NCI-H524 treated with DMSO at 0.1 percent for 48 hours (cell line): ENCODE measurements at regions not wholly inside any gene's neighbourhood (a gene's known extent, or its start where the extent isn't known, plus 50 kb on each side); places are given as distances from the start of the nearest gene placed in this dataset.
"Not testable (repeated sequence)": the region's sequence is repeated elsewhere in the genome, so short reads cannot be mapped to it uniquely, and the experiment has no call there.

Experiments used
- DNase-seq: peaks from one replicate; lab custom pipeline; 2025; lab: John Stamatoyannopoulos, UW

DNA sequence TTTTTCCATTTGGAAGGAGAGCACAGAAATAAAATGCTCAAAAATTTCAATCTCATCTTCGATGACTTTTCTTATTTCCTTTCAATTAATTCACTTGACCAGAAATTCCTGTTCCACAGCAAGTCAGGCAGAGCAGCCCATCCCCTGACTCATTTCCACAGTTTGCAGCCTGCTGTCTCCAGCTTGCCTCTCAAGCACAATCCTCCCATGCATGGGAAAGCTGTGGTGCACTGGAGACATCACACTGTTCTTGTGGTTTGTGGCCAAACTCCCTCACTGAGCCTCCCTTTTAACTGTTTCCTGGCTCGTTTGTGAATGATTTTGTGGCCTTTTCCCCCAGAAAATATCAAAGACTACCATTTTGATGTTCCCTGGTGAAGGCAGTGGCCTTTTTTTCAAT, 114.0 kb upstream of the ENPEP start:
- DNase-seq: no peak

DNA sequence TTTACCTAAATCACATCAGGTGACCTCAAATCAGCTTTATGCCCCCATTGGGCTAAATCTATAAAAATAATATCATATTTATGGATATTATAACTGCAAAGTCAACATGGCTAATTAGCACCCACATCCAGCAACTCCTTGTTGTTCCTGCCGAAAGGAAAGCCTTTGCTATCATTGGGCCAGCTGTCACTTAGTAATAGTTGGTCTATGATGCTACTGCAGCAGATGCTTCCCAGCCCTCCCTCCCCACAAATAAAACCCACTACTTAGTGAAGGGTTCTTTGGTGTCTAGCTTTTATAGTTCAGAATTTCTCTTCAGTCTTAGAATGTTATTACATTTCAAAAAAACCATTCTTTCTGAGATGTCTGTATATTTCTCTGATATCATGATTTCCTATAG, 116.9 kb upstream of the ENPEP start:
- DNase-seq: no peak

DNA sequence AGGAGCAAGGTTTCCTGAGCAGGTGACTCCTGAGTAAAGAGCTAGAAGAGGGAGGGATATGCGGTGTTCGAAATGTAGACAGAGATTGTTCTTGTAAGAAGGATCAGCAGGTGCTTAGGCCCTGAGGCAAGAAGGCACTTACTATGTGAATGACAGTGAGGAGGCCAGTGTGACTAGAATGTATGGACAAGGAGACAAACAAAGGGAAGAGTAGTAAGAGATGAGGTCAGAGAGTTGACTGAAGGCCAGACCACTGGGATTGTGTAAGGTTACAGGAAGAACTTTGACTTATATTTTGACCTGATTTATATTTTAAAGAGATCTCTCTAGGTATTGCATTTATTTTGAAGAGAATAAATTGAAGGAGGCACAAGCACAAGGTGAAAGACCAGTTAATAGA, 118.4 kb upstream of the ENPEP start:
- no peak for DNase-seq

DNA sequence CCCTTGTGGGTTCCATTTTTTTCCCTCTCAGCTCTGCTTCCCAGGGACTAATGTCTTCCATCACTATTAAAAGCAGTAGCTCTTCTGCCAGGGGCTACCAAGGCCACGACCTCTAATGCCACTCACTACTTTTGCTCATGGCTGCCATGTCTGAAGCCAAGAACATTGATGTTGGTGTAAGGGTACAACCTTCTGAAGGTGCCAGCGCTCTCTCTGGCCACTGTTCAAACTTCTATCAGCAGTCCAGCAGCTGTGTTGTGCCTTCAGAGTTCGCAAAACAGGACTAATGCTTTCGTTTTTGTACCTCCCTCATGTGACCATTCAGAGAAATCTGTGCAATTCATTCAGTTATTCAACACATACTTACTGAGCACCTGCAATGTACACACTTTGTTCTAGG, 121.5 kb upstream of the ENPEP start:
- DNase-seq: no peak

DNA sequence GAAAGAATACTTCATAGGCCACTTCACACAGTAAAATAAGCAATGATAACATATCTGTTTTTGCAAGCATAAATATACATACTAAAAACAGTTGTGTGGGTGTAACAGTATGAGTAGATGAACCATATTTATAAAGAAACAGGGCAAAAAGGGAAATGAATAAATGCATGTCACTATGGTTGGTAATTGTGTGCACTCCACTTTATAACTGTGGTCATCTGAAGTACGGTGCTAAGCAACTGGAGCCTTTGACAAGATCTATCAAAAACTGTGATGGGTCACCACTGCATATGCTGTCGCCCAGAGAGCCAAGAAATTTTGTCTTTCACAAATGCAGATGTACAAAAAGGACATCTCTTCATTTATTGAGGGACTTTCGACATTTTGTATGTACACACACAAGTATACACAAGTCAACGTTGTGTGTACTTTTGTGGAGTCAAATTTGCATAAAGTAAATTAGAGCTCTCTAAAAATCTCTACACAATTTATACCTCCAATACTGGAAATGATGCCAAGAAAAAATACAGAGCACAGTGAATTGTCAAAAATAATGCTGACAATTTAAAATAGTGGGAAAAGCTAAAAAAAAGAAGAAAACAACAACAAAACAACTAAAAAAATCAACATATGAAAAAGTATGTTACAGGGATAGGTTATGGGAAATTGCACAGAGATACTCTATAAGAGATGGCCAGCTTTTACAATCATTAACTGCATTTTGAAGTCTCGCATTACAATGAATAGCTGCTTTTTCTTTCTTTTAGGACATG, 123.1 kb upstream of the ENPEP start:
- DNase-seq: no peak

DNA sequence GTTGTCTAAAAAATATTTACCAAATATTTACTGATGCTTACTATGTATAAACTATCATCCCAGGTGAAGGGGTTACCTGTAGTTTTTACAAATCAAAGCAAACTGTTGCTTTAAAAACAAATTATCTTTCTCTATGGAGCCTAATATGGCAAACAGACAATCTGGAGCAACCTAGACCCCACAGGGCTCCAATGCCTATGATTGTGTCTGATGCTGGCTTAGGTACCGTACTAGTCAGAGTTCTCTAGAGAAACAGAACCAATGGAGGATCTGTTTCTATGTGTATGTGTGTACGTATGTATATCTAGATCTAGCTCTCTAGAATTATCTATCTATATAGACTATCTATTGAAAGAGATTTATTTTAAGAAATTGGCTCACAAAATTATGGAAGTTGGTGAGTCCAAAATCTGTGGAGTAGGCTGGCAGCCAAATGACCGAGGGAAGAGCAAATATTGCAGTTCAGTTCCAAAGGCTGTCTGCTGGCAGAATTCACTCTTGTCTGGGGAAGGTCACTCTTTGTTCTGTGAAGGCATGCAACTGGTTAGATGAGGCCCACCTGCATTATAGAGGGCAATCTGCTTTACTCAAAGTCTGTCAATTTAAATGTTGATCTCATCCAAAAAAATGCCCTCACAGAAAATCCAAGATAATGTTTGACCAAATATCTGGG, 127.1 kb upstream of the ENPEP start:
- DNase-seq: no peak

DNA sequence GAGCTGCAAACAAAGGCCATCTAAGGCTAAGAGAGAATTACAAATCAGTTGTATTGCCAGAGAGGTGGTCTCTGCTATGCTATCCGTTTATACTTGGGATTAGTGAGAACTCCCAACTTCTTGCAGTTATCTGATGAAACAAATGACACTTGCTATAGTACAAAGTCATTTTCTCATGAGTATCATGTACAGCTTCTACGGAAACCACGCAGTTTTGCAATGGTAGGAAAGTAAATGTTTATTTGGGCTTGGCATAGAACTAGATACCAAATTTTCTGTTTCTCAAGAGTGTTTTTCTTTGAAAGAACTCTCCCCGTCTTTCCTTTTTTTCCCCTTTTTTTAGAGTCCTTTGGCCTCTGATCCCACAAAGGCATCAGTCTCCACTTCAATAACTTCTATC, 128.2 kb upstream of the ENPEP start:
- no peak for DNase-seq

DNA sequence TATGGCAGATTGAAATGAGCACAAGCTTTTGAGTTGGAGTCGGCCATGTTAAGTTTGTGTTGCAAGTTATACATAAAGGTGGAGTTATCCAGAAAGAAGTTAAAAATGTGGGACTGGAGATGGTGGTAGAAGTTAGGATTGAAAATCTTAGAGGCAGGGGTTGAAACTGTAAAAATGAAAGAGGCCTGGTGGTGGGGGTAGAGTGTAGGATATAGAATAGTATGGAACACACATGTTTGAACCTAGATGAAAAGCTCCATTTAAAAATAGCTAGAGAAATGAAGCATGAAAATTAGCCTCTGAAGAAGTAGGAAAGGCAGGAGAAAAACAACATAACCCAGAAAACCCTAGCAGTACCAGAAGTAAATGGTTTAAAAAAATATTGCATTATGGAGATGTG, 131.8 kb upstream of the ENPEP start:
- DNase-seq: no peak

DNA sequence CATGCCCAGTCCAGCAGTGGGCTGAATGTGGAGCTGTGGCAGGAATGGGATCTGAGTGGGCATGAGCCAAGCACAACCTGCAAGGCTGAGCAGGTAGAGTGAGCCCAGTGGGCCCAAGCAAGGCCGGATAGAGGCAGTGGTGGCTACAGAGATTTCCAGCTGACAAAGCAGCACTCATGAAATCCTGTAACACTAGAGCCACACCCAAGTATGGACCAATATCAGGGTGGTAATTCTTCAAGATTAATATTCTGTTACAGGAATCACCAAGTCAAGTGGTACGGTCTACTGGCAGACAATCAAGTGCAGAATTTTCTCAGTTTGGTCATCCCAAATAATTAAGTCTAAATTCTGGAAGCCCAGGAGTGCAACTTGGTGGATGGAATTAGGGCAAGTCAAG, 132.4 kb upstream of the ENPEP start:
- DNase-seq: no peak

DNA sequence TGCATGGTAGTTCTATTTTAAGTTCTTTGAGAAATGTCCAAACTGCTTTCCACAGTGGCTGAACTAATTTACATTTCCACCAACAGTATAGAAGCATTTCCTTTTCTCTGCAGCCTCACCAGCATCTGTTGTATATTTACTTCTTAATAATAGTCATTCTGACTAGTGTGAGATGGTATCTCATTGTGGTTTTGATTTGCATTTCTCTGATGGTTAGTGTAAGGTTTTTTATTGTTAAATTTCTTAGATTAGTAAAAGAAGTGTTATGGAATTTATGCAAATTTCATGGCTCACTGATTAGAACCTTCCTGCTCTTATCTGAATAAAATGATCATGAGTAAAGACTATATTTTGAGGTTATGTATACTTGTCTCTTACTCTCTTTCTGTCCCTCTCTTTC, 134.8 kb upstream of the ENPEP start:
- DNase-seq: not testable (repeated sequence)

DNA sequence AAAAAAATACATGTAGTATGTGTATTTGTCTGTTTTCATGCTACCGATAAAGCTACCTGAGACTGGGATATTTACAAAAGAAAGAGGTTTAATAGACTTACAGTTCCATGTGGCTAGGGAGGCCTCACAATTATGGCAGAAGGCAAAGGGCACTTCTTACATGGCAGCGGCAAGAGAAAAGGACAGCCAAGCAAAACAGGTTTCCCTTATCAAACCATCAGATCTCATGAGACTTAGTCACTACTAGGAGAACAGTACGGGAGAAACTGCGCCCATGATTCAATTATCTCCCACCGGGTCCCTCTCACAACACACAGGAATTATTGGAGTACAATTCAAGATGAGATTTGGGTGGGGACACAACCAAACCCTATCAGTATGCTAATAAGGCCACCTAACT, 137.0 kb upstream of the ELOVL6 start:
- no peak for DNase-seq

DNA sequence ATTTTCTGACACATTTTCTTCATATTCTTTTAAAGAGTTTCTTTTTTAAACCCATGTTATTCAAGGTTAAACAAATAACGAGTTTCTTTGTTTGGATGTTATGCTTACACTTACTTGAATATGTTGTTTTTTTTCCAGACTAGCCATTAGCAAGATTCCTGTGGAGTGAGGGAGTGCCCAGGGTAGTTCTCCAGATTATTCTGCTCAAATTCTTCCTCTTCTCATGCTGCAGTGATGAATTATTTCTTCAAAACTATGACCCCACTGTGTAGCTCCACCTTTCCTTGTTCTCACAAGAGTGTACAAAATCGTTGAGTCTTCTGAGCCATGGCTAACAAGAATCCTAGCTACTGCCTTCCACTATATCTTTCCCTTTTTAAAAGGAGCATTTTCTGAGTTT, 134.1 kb upstream of the ELOVL6 start:
- DNase-seq: no peak

DNA sequence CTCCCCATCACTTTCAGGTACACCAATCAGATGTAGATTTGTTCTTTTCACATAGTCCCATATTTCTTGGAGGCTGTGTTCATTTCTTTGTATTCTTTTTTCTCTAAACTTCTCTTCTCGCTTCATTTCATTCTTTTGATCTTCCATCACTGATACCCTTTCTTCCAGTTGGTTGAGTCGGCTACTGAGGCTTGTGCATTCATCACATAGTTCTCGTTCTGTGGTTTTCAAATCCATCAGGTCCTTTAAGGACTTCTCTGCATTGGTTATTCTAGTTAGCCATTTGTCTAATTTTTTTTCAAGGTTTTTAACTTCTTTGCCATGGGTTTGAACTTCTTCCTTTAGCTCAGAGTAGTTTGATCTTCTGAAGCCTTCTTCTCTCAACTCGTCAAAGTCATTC, 128.0 kb upstream of the ELOVL6 start:
- not testable (repeated sequence) for DNase-seq

DNA sequence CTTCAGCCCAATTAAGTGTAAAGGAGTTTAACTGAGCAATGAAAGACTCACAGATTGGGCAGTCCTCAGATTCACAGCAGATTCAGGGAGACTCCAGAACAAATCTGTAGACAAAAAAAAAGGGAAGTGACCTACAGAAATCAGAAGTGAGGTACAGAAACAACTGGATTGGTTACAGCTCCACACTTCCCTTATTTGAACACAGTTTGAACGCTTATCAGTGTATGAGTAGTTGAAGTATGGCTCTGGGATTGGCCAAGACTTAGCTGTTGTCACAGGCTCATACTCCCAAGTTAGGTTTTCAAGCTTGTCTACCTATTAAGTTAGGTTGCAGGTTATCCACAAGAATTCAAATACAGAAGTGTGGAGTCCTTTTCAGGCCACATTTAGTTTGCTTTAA, 112.4 kb upstream of the ELOVL6 start:
- no peak for DNase-seq

DNA sequence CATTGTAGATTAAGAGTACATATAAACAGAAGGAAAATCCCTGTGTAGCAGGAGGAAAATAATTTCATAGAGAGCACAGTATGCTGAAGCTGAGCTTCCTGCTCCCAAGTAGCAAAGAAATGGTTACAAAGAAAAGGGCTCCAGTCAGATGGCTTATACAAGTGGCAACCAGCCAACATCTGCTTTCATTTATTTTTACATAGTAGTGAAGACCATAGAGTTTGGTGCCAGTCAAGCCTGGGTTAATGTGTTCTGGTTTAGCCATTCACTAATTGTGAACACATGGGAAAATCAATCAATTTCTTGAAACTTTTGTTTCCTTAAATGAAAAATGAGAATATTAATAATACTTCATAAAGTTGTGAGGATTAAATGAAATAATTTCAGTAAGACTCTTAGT, 111.3 kb upstream of the ELOVL6 start:
- DNase-seq: no peak

DNA sequence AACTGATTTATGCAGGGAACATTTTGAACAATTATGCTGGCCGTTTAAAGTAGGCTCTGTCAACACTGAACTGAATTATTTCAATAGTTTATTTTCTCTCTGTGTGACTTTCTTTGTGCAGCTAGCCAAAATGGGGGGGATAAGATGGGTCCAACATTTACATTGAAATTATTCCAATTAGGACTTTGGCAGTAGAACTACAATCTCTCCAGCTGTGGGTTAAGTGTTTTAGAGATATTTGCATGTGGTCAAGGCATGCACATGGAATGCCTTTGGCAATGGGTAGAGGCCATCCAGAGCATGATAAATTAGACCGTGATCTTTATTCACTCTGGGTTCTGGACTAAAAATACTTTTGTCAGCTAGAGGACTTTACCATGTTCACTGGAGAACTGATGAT, 107.9 kb upstream of the ELOVL6 start:
- no peak for DNase-seq

DNA sequence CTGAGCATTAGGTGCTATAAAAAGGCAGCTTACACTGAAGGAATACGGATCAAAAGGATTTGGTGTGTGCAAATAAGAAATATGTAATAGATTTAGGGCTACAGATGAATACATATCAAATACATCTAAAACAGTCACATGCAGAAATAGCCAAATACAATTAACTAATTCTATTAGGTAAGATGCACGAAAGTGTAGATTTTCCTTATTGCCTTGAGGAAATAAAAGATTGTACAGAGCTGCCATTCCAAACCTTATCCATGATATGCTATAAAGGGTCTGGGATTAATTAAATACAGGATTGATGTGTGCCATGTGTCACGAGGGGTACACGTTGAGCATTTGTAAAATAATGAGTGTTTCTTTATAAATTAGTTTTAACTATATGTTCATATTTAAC, 107.0 kb upstream of the ELOVL6 start:
- DNase-seq: no peak

DNA sequence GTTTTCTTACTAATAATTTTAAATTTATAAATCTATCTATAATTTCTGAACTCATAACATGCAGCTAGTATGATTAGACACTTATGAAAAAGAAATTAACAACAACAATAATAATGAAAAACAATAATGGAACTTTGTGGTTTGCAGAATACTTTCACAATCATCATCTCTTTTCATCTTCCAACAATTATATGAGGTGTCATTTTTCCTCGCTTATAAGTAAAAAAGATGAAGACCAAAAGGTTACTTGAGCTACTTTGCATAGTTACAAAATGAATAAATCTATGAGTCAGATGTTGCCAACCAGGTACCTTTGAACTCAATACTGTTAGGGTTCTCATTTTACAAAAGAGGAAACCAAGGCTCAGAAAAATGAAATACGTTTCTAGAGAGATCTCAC, 98.5 kb upstream of the ELOVL6 start:
- DNase-seq: no peak

DNA sequence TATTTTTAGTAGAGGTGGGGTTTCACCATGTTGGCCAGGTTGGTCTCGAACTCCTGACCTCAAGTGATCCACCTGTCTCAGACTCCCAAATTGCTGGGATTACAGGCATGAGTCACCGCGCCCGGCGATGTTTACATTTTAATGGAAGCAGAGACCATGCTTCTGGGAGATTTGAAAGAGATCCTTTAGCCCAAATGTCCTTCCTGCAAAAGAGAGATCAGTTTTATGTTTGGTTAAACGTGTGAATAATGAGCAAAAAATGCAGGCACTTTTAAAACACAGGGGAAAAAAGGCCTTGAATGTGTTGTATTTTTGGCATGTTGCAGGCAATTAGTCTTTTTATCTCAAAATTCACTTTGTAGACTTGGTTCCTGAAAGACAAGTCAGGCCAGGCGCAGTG, 95.8 kb upstream of the ELOVL6 start:
- DNase-seq: no peak

DNA sequence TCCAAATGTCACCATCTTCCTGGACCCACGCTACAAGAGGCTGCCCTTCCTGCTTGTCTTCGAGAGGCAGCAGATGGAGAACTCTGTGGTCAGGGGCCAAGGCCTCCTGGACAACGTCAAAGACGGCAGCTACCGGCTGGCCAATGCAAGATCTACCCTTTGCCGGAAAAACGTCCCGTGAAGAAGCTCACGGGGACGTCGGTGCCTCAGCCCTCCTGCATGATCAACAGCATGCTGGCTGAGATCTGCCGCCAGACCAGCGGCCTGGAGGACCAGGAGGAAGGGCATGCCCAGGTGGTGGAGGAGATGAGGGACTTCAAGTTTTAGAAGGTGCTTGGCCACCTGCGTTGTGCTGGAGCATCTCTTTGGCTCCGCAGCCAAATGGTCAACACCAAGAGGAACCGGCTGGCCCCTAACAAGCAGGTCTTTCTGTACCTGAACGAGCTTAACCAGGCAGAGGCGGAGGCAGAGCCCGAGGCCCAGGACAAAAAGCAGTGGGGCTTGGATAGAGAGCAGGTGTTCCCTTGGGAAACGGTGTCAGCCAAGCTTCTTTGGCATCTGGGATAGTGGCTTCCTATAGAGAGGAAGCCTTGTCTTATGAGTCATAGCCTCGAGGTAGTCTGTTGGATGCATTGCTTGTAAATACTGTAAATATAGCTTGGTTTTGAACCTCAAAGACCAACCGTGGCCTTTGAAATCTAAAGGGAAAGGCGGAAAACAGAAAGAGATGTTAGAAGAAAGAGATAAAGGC, 94.8 kb upstream of the ELOVL6 start:
- no peak for DNase-seq

DNA sequence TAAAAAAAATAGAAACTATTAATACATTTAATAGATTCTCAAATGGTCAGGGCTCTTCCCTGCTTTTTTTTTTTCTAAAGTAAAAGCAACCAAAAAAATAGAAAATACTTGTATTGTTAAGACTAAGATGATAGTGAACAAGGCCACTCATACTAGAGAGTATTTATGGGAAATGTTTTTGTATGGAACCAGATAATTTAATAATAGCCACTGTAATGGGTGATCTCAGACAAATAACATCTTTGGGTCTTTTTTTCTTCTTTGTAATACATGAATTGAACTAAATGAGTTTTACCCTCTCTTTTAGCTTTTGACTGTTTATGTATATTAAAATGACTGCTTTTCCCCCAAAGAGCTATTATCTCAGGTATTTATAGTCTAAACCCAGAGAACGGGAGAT, 92.1 kb upstream of the ELOVL6 start:
- no peak for DNase-seq

DNA sequence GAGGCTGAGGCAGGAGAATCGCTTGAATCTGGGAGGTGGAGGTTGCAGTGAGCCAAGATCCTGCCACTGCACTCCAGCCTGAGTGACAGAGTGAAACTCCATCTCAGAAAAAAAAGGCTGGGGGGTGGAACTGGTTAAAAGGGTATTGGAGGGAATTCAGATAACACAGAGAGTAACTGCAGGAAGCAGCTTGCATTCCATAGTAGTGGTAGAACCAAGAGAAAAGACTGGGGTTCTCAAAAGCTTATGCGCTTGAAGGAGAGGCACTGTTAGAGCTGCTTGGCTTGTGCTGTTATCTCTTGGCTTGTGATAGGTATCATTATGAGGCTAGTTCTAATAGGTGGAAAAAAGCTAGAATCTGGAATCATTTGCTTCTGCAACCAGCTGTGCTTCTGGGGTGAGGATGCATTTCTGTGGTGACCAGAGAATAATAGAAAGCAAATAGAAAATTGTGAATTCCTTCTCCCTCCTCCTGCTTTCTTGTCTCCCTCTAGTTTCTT, 91.2 kb upstream of the ELOVL6 start:
- no peak for DNase-seq

DNA sequence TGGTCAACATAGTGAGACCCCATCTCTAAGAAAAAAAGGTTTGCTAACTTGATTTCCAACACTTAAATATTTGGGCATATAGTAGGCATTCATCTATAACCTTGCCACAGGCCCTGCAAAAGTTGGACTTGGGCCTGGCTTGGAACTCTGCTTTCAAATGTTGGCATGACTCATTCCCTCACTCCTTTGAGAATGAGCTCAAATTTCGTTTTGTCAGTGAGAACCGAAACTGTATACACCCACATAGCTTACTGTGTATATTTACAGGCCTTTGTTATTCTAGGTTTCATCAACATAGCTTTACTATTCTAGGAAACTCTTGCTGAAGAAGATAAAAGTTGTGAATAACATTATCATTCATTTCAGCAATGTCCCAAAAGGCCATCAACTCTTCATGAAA, 88.7 kb upstream of the ELOVL6 start:
- DNase-seq: no peak
